HFFc6 (cell line): ENCODE measurements at regions not wholly inside any gene's neighbourhood (a gene's known extent, or its start where the extent isn't known, plus 50 kb on each side); places are given as distances from the start of the nearest gene placed in this dataset.

ENCODE experiments used
- DNase-seq: peaks from one replicate; pipeline ENCODE4 v3.0.0-alpha.2; 2018
- H3K27ac Mint-ChIP-seq: 2 replicates; pipeline ENCODE4 v1.8.0; 2020; ENCODE audit warnings: mild to moderate bottlenecking, mixed read lengths
- H3K27me3 Mint-ChIP-seq: 2 replicates; pipeline ENCODE4 v1.8.0; 2021; ENCODE audit warnings: mild to moderate bottlenecking, moderate library complexity, mixed read lengths; ENCODE audit not compliant: insufficient read depth
- H3K36me3 Mint-ChIP-seq: 2 replicates; pipeline ENCODE4 v1.8.0; 2021; ENCODE audit warnings: low read depth, mixed read lengths
- H3K4me1 Mint-ChIP-seq: 2 replicates; pipeline ENCODE4 v1.8.0; 2020; ENCODE audit warnings: low read depth, mixed read lengths
- H3K4me3 Mint-ChIP-seq: 2 replicates; pipeline ENCODE4 v1.8.0; 2020; ENCODE audit warnings: mild to moderate bottlenecking, moderate library complexity, mixed read lengths
- H3K9me3 Mint-ChIP-seq: 2 replicates; pipeline ENCODE4 v1.8.0; 2020; ENCODE audit warnings: mild to moderate bottlenecking, mixed read lengths
- CTCF ChIP-seq: fragments of 200-600 bp; sonication (generic); IDR thresholded peaks from 2 replicates; pipeline ENCODE4 v1.5.0; 2021; ENCODE audit warnings: antibody characterized with exemption, mild to moderate bottlenecking

- no peak for TF ChIP-seq CTCF
- DNase-seq, result no peak
- no peak overlapping the region for H3K27ac Mint-ChIP-seq
- H3K4me3 Mint-ChIP-seq, result no peak overlapping the region
- H3K36me3 Mint-ChIP-seq, result no peaks in the 10 kb centered on the region
- peaks cover 55% of the 10 kb centered on the region for H3K27me3 Mint-ChIP-seq
- no peaks in the 10 kb centered on the region for H3K9me3 Mint-ChIP-seq
- H3K4me1 Mint-ChIP-seq, result no peaks in the 10 kb centered on the region
Measured at GRCh38 chr2:109057686-109058085, 68.7 kb upstream of the EDAR start.

- DNase-seq, result no peak
- TF ChIP-seq CTCF, result no peak
- Mint-ChIP-seq H3K36me3 (no peaks in the 10 kb centered on the region), H3K27ac (no peak overlapping the region), H3K27me3 (peaks cover 54% of the 10 kb centered on the region), H3K9me3 (no peaks in the 10 kb centered on the region), H3K4me3 (no peak overlapping the region), H3K4me1 (no peaks in the 10 kb centered on the region)
Measured at GRCh38 chr2:109055435-109055834, 66.4 kb upstream of the EDAR start.

- Mint-ChIP-seq H3K9me3 (no peaks in the 10 kb centered on the region), H3K4me1 (no peaks in the 10 kb centered on the region), H3K4me3 (no peak overlapping the region), H3K36me3 (no peaks in the 10 kb centered on the region), H3K27me3 (peaks cover 49% of the 10 kb centered on the region), H3K27ac (no peak overlapping the region)
- DNase-seq, result no peak
- no peak for TF ChIP-seq CTCF
Measured at GRCh38 chr2:109054865-109055264, 65.8 kb upstream of the EDAR start.

- Mint-ChIP-seq H3K4me1 (no peaks in the 10 kb centered on the region), H3K27ac (no peak overlapping the region), H3K27me3 (peaks cover 52% of the 10 kb centered on the region), H3K36me3 (no peaks in the 10 kb centered on the region), H3K9me3 (no peaks in the 10 kb centered on the region), H3K4me3 (no peak overlapping the region)
- no peak for DNase-seq
- no peak for TF ChIP-seq CTCF
Measured at GRCh38 chr2:109053716-109054115, 64.7 kb upstream of the EDAR start.

GRCh38 chr2:109052922-109053321, 63.9 kb upstream of the EDAR start:
- TF ChIP-seq CTCF, result no peak
- H3K36me3 Mint-ChIP-seq, result no peaks in the 10 kb centered on the region
- peaks cover 52% of the 10 kb centered on the region for H3K27me3 Mint-ChIP-seq

GRCh38 chr2:109049022-109049421, 60.0 kb upstream of the EDAR start:
- Mint-ChIP-seq H3K4me3 (no peak overlapping the region), H3K9me3 (no peaks in the 10 kb centered on the region), H3K4me1 (no peaks in the 10 kb centered on the region), H3K27ac (no peak overlapping the region), H3K36me3 (no peaks in the 10 kb centered on the region), H3K27me3 (peaks cover 49% of the 10 kb centered on the region)
- DNase-seq, result no peak
- TF ChIP-seq CTCF, result no peak

More at GRCh38 chr2:109052922-109053321, 63.9 kb upstream of the EDAR start:
- Mint-ChIP-seq H3K4me1 (no peaks in the 10 kb centered on the region), H3K27ac (no peak overlapping the region), H3K4me3 (no peak overlapping the region), H3K9me3 (no peaks in the 10 kb centered on the region)
- DNase-seq, result no peak
